D721Med (cell line): ENCODE measurements at regions not wholly inside any gene's neighbourhood (a gene's known extent, or its start where the extent isn't known, plus 50 kb on each side); places are given as distances from the start of the nearest gene placed in this dataset.

Experiments used
- DNase-seq: peaks from one replicate; pipeline ENCODE4 v3.0.0; 2011; ENCODE audit warnings: low spot score; ENCODE audit not compliant: insufficient read length
- FAIRE-seq: peaks from 2 replicates; lab custom pipeline; 2011; peaks lifted over from hg19 to GRCh38; lab: Jason Lieb, UNC
- CTCF ChIP-seq: IDR thresholded peaks from 2 replicates; pipeline ENCODE4 v1.5.1; 2012; ENCODE audit warnings: mild to moderate bottlenecking, control low read depth; ENCODE audit not compliant: insufficient read depth; ENCODE audit errors: missing control alignments

- TF ChIP-seq CTCF = no peak
- DNase-seq (no peak), FAIRE-seq (no peak)
These were observed 106.7 kb downstream of the MRPL39 start for GRCh38 chr21:25500598-25500997.

GRCh38 chr21:25496825-25497482, 110.3 kb downstream of the MRPL39 start:
- no peak for DNase-seq
- no peak for TF ChIP-seq CTCF
- no peak for FAIRE-seq

- FAIRE-seq = no peak
- DNase-seq = no peak
- no peak for TF ChIP-seq CTCF
These were observed 112.5 kb downstream of the MRPL39 start for GRCh38 chr21:25494804-25495203.

GRCh38 chr21:25493722-25494121, 113.6 kb downstream of the MRPL39 start:
- no peak for TF ChIP-seq CTCF
- FAIRE-seq (no peak), DNase-seq (no peak)

- no peak for TF ChIP-seq CTCF
- no peak for FAIRE-seq
- no peak for DNase-seq
These were observed 116.0 kb downstream of the MRPL39 start for GRCh38 chr21:25491267-25491666.

- DNase-seq = no peak
- no peak for TF ChIP-seq CTCF
- FAIRE-seq = no peak
These were observed 116.5 kb downstream of the MRPL39 start for GRCh38 chr21:25490742-25491141.

GRCh38 chr21:25489673-25490072, 117.6 kb downstream of the MRPL39 start:
- no peak for FAIRE-seq
- no peak for TF ChIP-seq CTCF
- DNase-seq = no peak
